ENCODE measurements at regions not wholly inside any gene's neighbourhood (a gene's known extent, or its start where the extent isn't known, plus 50 kb on each side); places are given as distances from the start of the nearest gene placed in this dataset.
A peak's percentile ranks its signal among the peaks of the same experiment; 100 is the strongest.

DNA sequence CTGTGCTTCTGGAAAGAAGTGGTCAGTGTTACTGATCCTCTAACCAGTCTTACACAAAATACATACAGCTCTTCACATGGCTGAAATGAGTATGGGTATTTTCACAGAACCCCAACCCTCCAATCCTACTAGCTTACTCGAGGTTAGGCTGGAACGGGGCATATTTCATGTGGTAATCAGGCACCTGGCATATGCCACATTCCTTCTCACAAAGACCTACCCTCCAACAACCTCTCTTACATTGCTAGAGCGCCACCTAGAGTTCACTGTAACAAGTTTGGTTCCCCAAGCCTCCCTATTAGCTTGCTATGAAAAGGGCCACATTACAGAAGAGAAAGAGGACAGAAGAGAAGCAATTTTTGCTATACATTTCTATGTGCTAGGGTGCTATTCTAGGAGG lies 597.3 kb downstream of the PRELID2 start:
- peak; percentile 92 for DNase-seq

DNA sequence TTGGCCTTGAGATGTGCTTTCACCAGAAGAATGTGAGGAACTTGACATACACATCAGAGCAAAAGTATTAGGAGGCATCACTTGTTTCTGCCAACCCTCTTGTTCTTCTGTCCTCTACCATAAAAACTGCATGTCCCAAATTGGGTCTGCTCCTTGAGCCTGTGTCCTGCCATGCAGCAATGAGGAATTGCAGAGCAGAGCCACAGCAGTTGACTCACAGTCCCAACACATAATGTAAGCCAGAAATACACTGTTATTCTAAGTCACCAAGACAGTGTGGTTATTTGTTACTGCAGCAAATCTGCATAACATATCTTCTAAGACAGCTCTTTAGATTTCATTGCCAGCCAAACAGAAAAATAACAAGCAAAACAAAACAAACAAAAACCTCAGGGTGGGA lies 598.2 kb downstream of the PRELID2 start:
- no peak for DNase-seq

GRCh38 chr5:145236127-145236526 lies 599.0 kb downstream of the PRELID2 start:
- peak; percentile 76 for DNase-seq

GRCh38 chr5:145233461-145233860 lies 601.7 kb downstream of the PRELID2 start:
- no peak for DNase-seq

DNA sequence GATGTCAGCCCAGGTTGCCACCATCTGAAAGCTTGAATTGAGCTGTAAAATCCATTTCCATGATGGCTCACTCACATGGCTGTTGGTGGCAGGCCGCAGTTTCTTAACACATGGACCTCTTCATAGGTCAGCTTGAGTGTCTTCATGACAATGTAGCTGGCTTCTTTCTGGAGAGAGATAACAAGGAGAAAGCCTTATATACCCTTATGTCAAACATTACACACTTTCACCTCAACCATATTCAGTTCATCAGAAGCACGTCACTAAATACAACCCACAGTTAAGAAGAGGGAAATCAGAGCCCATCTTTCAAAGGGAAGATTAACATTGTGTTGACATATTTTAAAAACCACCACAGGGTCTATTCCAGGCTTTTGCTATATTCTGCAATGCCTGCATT lies 604.4 kb downstream of the PRELID2 start:
- DNase-seq: no peak

GRCh38 chr5:145228564-145228963 lies 606.6 kb downstream of the PRELID2 start:
- no peak for DNase-seq

- DNase-seq: no peak
Observed at GRCh38 chr5:145227881-145228280, 607.3 kb downstream of the PRELID2 start.

- DNase-seq: no peak
Observed at GRCh38 chr5:145226726-145227125, 608.4 kb downstream of the PRELID2 start.

GRCh38 chr5:145225529-145225928 lies 609.6 kb downstream of the PRELID2 start:
- no peak for DNase-seq

DNA sequence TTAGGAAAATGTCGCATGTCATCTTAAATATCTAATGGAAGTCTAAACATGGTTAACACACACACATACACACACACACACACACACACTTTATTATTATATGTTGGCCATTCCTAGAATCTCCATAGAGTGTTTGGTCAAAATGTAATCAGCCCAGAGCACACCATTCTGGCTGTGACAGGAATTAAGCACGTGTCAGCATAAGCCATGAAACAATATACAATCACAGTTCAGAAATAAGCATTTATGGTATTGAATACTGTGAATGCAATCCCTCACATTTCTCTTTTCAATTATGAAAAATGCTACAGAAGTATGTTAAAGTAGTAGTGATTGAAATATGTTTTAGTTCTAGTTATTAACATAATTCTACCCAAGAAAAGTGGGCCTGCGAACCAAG lies 611.6 kb downstream of the PRELID2 start:
- no peak for DNase-seq

GRCh38 chr5:145222622-145223021 lies 612.5 kb downstream of the PRELID2 start:
- DNase-seq: no peak

DNA sequence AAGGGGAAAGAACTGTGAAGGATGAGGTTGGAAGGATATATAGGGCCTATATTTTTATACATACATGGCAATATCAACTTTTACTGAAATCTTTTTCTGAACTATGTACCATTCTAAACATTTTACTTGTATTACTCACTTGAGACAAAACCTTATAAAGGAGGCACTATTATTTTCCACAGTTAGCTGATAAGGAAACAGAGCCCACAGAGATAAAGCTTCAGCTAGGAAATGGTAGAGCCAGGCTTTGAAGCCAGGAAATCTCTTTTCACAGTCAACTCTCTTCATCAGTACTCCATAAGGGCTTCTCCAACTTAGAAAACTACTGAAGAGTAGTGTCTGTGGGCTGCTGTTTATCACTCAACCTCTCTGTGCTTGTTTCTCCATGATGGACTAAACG lies 613.7 kb downstream of the PRELID2 start:
- no peak for DNase-seq

DNA sequence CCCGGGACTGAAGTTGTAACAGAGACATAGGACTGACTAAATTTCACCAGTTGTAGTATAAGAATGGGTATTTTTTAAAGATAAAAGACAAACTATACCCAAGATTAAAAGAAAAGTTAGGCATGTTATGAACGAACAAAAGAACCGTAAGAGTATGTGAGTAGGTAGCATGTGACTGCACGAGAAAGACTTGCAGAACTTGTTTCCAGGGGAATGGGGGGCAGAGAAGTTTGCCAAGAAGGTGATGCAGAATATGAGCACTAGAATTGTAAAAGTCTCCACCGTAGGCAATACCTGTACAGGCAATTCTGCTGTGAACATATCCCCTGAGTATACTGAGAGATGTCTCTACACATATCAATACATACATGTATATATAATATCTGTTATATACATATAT lies 614.7 kb downstream of the PRELID2 start:
- DNase-seq: no peak

DNA sequence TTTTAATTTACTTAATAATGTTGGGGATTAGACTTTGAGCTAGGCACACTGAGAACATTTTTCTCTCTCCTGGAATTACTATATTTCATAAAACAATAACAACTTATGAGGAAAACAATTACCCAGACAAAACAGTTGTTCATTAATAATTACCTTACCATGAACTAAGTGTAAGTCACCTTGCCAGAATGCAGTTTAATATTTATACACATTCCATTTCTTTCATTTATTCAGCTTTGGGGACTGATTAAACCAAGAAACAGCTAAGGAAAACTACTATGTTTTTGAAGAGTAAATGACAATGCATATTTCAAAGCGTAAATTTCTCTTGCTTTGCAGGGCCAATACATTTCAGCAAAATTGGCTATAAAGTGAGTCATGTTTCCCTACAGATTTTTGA lies 616.2 kb downstream of the PRELID2 start:
- DNase-seq: no peak

- DNase-seq: no peak
Observed at GRCh38 chr5:145218019-145218418, 617.1 kb downstream of the PRELID2 start.

DNA sequence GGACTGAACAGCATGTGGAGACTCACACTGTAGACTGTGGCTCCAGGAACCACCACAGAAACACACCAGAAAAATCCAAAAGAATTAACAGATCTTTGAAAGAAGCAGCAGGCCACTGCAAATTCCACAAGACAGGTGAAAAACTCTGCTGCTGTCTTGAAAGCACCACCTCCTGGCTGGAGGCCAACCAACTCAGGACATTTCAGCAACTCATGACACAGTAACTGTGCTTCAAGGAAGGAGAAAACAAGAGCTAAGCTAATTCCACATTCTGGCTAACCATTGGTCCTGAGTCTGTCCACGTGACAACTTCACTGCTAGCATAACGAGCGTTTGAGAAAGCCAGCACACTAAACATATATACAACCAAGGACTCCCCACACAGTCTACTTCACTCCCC lies 625.1 kb downstream of the PRELID2 start:
- no peak for DNase-seq

DNA sequence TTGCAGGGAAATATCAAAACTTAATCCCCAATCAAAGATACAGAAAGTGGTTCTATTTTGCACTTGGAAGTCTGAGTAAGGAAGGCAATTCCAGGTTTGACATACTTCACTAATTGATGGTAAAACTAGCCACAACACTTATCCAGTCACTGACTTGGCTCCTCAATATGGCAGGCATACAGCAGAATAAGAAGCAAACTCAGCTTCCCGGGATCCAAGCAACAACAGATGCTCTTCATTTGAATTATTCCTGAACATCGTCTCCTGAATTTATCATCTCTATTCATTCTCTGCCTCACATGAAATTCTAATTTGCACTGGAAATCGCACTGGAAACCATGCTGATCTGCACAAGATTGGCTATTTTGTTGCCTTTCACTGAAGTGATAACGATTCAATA lies 629.6 kb downstream of the PRELID2 start:
- DNase-seq: no peak

GRCh38 chr5:145204743-145205142 lies 630.4 kb downstream of the PRELID2 start:
- DNase-seq: peak; percentile 7

- DNase-seq: no peak
Observed at GRCh38 chr5:145203193-145203592, 631.9 kb downstream of the PRELID2 start.

GRCh38 chr5:145198525-145199260 lies 636.4 kb downstream of the PRELID2 start:
- DNase-seq: no peak

DNA sequence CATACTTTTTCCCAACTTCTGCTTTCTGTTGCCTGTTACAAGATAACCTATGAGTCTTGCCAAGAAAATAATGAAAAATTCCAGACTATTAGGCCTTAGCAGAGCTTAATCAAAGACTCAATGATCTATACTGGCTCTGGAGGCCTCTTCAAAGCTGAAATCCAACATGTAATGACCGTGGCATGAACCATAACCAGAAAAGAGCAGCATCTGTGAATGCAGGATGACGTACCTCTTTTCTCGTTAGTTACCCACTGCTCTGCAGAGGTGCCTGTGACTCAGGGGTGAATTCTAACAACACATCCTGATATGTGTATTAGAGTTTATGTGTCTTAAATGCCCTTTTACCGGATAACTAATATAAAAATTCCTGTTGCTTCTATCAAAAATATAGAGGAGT lies 645.4 kb downstream of the PRELID2 start:
- no peak for DNase-seq

- no peak for DNase-seq
Observed at GRCh38 chr5:145180371-145180770, 654.8 kb downstream of the PRELID2 start.

- DNase-seq: no peak
Observed at GRCh38 chr5:145178641-145179523, 656.3 kb downstream of the PRELID2 start.

DNA sequence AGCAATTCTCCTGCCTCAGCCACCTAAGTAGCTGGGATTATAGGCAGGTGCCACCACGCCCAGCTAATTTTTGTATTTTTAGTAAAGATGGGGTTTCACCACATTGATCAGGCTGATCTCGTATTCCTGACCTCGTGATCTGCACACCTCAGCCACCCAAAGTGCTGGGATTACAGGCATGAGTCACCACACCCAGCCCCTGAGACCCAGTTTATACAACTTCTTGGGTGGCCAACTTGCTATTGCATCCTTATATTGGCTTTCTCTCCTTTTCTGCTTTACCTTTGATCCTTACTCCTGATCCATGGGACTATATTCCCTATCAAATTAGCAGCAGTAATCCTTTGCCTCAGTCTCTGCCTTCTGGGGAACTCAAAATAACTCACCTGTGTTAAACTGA lies 659.1 kb downstream of the PRELID2 start:
- no peak for DNase-seq

Measured in NCI-H82 (cell line).